ENCODE measurements at regions not wholly inside any gene's neighbourhood (a gene's known extent, or its start where the extent isn't known, plus 50 kb on each side); places are given as distances from the start of the nearest gene placed in this dataset.

DNA sequence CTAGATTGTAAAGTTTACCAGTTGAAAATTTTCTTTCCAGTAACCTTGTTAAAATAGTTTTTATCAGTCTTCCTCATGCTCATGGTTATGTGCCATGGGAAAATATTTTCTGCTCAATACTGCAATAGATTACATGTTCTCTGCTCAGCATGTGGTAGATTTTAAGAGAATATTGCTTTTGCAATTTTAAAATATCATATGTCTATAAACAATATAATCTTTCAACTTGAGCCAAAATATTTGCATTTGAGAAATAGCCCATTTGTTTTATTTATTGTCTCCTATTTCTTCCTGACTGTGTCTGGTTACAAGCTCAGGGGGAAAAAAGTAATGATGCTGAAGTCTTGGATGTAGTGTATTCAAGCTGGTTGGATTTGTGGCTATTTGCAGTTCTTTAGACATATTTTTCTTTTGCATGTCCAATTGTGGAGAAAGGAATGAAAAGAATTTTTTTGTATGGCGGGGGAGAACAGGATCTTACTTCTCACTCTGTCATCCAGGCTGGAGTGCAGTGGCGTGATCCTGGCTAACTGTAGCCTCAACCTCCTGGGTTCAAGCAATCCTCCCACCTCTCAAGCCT is 342.6 kb upstream of the NAV3 start:
- TF ChIP-seq, protein P1, sequence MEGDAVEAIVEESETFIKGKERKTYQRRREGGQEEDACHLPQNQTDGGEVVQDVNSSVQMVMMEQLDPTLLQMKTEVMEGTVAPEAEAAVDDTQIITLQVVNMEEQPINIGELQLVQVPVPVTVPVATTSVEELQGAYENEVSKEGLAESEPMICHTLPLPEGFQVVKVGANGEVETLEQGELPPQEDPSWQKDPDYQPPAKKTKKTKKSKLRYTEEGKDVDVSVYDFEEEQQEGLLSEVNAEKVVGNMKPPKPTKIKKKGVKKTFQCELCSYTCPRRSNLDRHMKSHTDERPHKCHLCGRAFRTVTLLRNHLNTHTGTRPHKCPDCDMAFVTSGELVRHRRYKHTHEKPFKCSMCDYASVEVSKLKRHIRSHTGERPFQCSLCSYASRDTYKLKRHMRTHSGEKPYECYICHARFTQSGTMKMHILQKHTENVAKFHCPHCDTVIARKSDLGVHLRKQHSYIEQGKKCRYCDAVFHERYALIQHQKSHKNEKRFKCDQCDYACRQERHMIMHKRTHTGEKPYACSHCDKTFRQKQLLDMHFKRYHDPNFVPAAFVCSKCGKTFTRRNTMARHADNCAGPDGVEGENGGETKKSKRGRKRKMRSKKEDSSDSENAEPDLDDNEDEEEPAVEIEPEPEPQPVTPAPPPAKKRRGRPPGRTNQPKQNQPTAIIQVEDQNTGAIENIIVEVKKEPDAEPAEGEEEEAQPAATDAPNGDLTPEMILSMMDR (IDR thresholded peaks at IDR 0.05): no peak
- no peak for TF ChIP-seq POLR2A (IDR thresholded peaks at IDR 0.05)
